Renal cortical epithelial cell (primary cell): ENCODE measurements at regions not wholly inside any gene's neighbourhood (a gene's known extent, or its start where the extent isn't known, plus 50 kb on each side); places are given as distances from the start of the nearest gene placed in this dataset.
A peak's percentile ranks its signal among the peaks of the same experiment; 100 is the strongest.

Experiments used
- DNase-seq: peaks from one replicate; pipeline ENCODE4 v3.0.0-alpha.2; 2011; ENCODE audit warnings: low read depth

GRCh38 chr5:88396751-88397281, 128.2 kb upstream of the TMEM161B start:
- DNase-seq: no peak

- no peak for DNase-seq
Observed at GRCh38 chr5:88396000-88396535, 127.4 kb upstream of the TMEM161B start.

- DNase-seq: no peak
Observed at GRCh38 chr5:88395264-88395663, 126.6 kb upstream of the TMEM161B start.

GRCh38 chr5:88394536-88395175, 126.0 kb upstream of the TMEM161B start:
- no peak for DNase-seq

- no peak for DNase-seq
Observed at GRCh38 chr5:88393716-88394535, 125.3 kb upstream of the TMEM161B start.

- DNase-seq: no peak
Observed at GRCh38 chr5:88393042-88393441, 124.4 kb upstream of the TMEM161B start.

GRCh38 chr5:88391991-88392390, 123.3 kb upstream of the TMEM161B start:
- DNase-seq: peak; percentile 47

- no peak for DNase-seq
Observed at GRCh38 chr5:88391116-88391515, 122.5 kb upstream of the TMEM161B start.

GRCh38 chr5:88390481-88390880, 121.8 kb upstream of the TMEM161B start:
- no peak for DNase-seq

GRCh38 chr5:88390096-88390441, 121.4 kb upstream of the TMEM161B start:
- no peak for DNase-seq

GRCh38 chr5:88389338-88390095, 120.9 kb upstream of the TMEM161B start:
- DNase-seq: peak; percentile 22

- no peak for DNase-seq
Observed at GRCh38 chr5:88388476-88389337, 120.1 kb upstream of the TMEM161B start.

- DNase-seq: no peak
Observed at GRCh38 chr5:88384886-88385285, 116.2 kb upstream of the TMEM161B start.

GRCh38 chr5:88380332-88380731, 111.7 kb upstream of the TMEM161B start:
- no peak for DNase-seq

GRCh38 chr5:88377705-88378656, 109.3 kb upstream of the TMEM161B start:
- no peak for DNase-seq

GRCh38 chr5:88377240-88377639, 108.6 kb upstream of the TMEM161B start:
- DNase-seq: no peak

GRCh38 chr5:88376728-88377127, 108.1 kb upstream of the TMEM161B start:
- no peak for DNase-seq

- DNase-seq: no peak
Observed at GRCh38 chr5:88374391-88374790, 105.7 kb upstream of the TMEM161B start.

GRCh38 chr5:88370824-88371223, 102.2 kb upstream of the TMEM161B start:
- DNase-seq: no peak

GRCh38 chr5:88368201-88368600, 99.6 kb upstream of the TMEM161B start:
- DNase-seq: no peak
